ENCODE measurements at regions not wholly inside any gene's neighbourhood (a gene's known extent, or its start where the extent isn't known, plus 50 kb on each side); places are given as distances from the start of the nearest gene placed in this dataset.

- POLR2A ChIA-PET: no interaction called here
- no peak overlapping the region for H3K27ac Mint-ChIP-seq
- H3K4me3 Mint-ChIP-seq: no peak overlapping the region
- no peaks in the 10 kb centered on the region for H3K36me3 Mint-ChIP-seq
- H3K27me3 Mint-ChIP-seq (ENCODE audit: low read depth): no peaks in the 10 kb centered on the region
- DNase-seq (ENCODE audit: low spot score) (no peak), ATAC-seq (no peak)
- peaks cover 55% of the 10 kb centered on the region for H3K4me1 Mint-ChIP-seq
- CTCF ChIA-PET: no interaction called here
- TF ChIP-seq JUN (CRISPR knock-in tag; IDR thresholded peaks at IDR 0.05): no peak
- no peak for TF ChIP-seq PREB (CRISPR knock-in tag; IDR thresholded peaks at IDR 0.05; ENCODE audit: borderline replicate concordance)
- TF ChIP-seq FOXP1 (CRISPR knock-in tag; IDR thresholded peaks at IDR 0.05; ENCODE audit: borderline replicate concordance): no peak
- TF ChIP-seq NFE2L1 (CRISPR knock-in tag; IDR thresholded peaks at IDR 0.05): no peak
- no peak for TF ChIP-seq KAT7 (CRISPR knock-in tag; IDR thresholded peaks at IDR 0.05; ENCODE audit: borderline replicate concordance)
- TF ChIP-seq EMX1 (CRISPR knock-in tag; IDR thresholded peaks at IDR 0.05): no peak
- TF ChIP-seq ZNF396 (CRISPR knock-in tag; IDR thresholded peaks at IDR 0.05; ENCODE audit: borderline replicate concordance): no peak
- no peak for TF ChIP-seq GABPB1 (CRISPR knock-in tag; IDR thresholded peaks at IDR 0.05)
- TF ChIP-seq ZNF263 (CRISPR knock-in tag; IDR thresholded peaks at IDR 0.05; ENCODE audit: low read depth): no peak
- TF ChIP-seq ERG (CRISPR knock-in tag; IDR thresholded peaks at IDR 0.05): no peak
- no peak for TF ChIP-seq HMGA2 (CRISPR knock-in tag; IDR thresholded peaks at IDR 0.05)
- no peak for TF ChIP-seq ARID4B (CRISPR knock-in tag; IDR thresholded peaks at IDR 0.05; ENCODE audit: borderline replicate concordance)
- TF ChIP-seq AFF4 (CRISPR knock-in tag; IDR thresholded peaks at IDR 0.05; ENCODE audit: borderline replicate concordance): no peak
- no peak for TF ChIP-seq JAZF1 (CRISPR knock-in tag; IDR thresholded peaks at IDR 0.05)
- no peak for TF ChIP-seq ZNF219 (CRISPR knock-in tag; IDR thresholded peaks at IDR 0.05; ENCODE audit: borderline replicate concordance)
- no peak for TF ChIP-seq SOX15 (CRISPR knock-in tag; IDR thresholded peaks at IDR 0.05)
- no peak for TF ChIP-seq RELA (CRISPR knock-in tag; IDR thresholded peaks at IDR 0.05; ENCODE audit: borderline replicate concordance)
- TF ChIP-seq CTCF (IDR thresholded peaks at IDR 0.05): no peak
- no peak for TF ChIP-seq ATF1 (CRISPR knock-in tag; IDR thresholded peaks at IDR 0.05)
- H3K9me3 Mint-ChIP-seq: peaks cover 3% of the 10 kb centered on the region; the same call in 1 of the 2 replicates
Observed at GRCh38 chr6:14791526-14791925, 454.3 kb upstream of the JARID2 start.
